KMS-11 (cell line): ENCODE measurements at regions not wholly inside any gene's neighbourhood (a gene's known extent, or its start where the extent isn't known, plus 50 kb on each side); places are given as distances from the start of the nearest gene placed in this dataset.

Source experiments
- H2AFZ ChIP-seq: fragments of 200-600 bp; sonication (generic); 2 replicates; pipeline ENCODE4 v1.6.1; 2016; ENCODE audit warnings: antibody characterized with exemption, mixed run types, low read depth
- H3K27ac ChIP-seq: fragments of 200-600 bp; sonication (generic); 2 replicates; pipeline ENCODE4 v1.6.1; 2016; ENCODE audit warnings: mild to moderate bottlenecking, mixed run types
- H3K27me3 ChIP-seq: fragments of 200-600 bp; sonication (generic); 2 replicates; pipeline ENCODE4 v1.6.1; 2017; ENCODE audit warnings: mild to moderate bottlenecking, low read depth, mixed run types, moderate library complexity; ENCODE audit not compliant: insufficient read depth
- H3K36me3 ChIP-seq: fragments of 200-600 bp; sonication (generic); 2 replicates; pipeline ENCODE4 v1.6.1; 2017; ENCODE audit warnings: mild to moderate bottlenecking, mixed run types; ENCODE audit not compliant: insufficient read depth
- H3K4me1 ChIP-seq: fragments of 200-600 bp; sonication (generic); 2 replicates; pipeline ENCODE4 v1.6.1; 2016; ENCODE audit warnings: mild to moderate bottlenecking, low read depth, mixed run types; ENCODE audit not compliant: poor library complexity, severe bottlenecking
- H3K4me2 ChIP-seq: fragments of 200-600 bp; sonication (generic); 2 replicates; pipeline ENCODE4 v1.7.0; 2016; ENCODE audit warnings: mild to moderate bottlenecking, mixed run types
- H3K4me3 ChIP-seq: fragments of 200-600 bp; sonication (generic); IDR thresholded peaks from 2 replicates; pipeline ENCODE4 v1.6.1; 2017; ENCODE audit warnings: low read depth, low read length, mixed read lengths; ENCODE audit not compliant: insufficient read depth
- H3K79me2 ChIP-seq: fragments of 200-600 bp; sonication (generic); 2 replicates; pipeline ENCODE4 v1.6.1; 2016; ENCODE audit warnings: low read depth, mixed run types; ENCODE audit not compliant: insufficient read depth
- H3K9ac ChIP-seq: fragments of 200-600 bp; sonication (generic); 2 replicates; pipeline ENCODE4 v1.6.1; 2016; ENCODE audit warnings: mild to moderate bottlenecking, mixed run types
- H4K20me1 ChIP-seq: fragments of 200-600 bp; sonication (generic); 2 replicates; pipeline ENCODE4 v1.6.1; 2016; ENCODE audit warnings: mild to moderate bottlenecking, mixed run types; ENCODE audit not compliant: insufficient read depth
- CTCF ChIP-seq: fragments of 200-600 bp; sonication (generic); conservative IDR thresholded peaks from 2 replicates; pipeline ENCODE4 v1.6.1; 2017; ENCODE audit warnings: low read depth, mild to moderate bottlenecking, antibody characterized with exemption, low read length, moderate library complexity, mixed read lengths

GRCh38 chr7:82672078-82672477 lies 228.5 kb upstream of the CACNA2D1 start:
- Histone ChIP-seq H3K4me2 (no peak overlapping the region), H4K20me1 (no peaks in the 10 kb centered on the region), H2AFZ (no peak overlapping the region), H3K36me3 (no peaks in the 10 kb centered on the region), H3K4me3 (no peak overlapping the region), H3K27ac (no peak overlapping the region), H3K4me1 (no peaks in the 10 kb centered on the region), H3K9ac (no peak overlapping the region), H3K79me2 (no peaks in the 10 kb centered on the region), H3K27me3 (no peaks in the 10 kb centered on the region)
- TF ChIP-seq CTCF: no peak

- H3K9ac ChIP-seq: no peak overlapping the region
- no peak overlapping the region for H3K27ac ChIP-seq
- H4K20me1 ChIP-seq: no peaks in the 10 kb centered on the region
- H2AFZ ChIP-seq: no peak overlapping the region
- no peaks in the 10 kb centered on the region for H3K36me3 ChIP-seq
- no peaks in the 10 kb centered on the region for H3K79me2 ChIP-seq
- no peaks in the 10 kb centered on the region for H3K4me1 ChIP-seq
- no peak overlapping the region for H3K4me2 ChIP-seq
- H3K27me3 ChIP-seq: no peaks in the 10 kb centered on the region
- no peak overlapping the region for H3K4me3 ChIP-seq
- TF ChIP-seq CTCF: no peak
Observed at GRCh38 chr7:82669141-82669540, 225.6 kb upstream of the CACNA2D1 start.

- TF ChIP-seq CTCF: no peak
- no peak overlapping the region for H3K4me2 ChIP-seq
- H2AFZ ChIP-seq: no peak overlapping the region
- no peak overlapping the region for H3K9ac ChIP-seq
- H3K4me3 ChIP-seq: no peak overlapping the region
- no peaks in the 10 kb centered on the region for H3K79me2 ChIP-seq
- H3K4me1 ChIP-seq: no peaks in the 10 kb centered on the region
- no peaks in the 10 kb centered on the region for H3K27me3 ChIP-seq
- no peak overlapping the region for H3K27ac ChIP-seq
- no peaks in the 10 kb centered on the region for H4K20me1 ChIP-seq
- H3K36me3 ChIP-seq: no peaks in the 10 kb centered on the region
Observed at GRCh38 chr7:82668676-82669075, 225.1 kb upstream of the CACNA2D1 start.

GRCh38 chr7:82665966-82666507 lies 222.5 kb upstream of the CACNA2D1 start:
- TF ChIP-seq CTCF: no peak
- no peaks in the 10 kb centered on the region for H3K27me3 ChIP-seq
- H3K27ac ChIP-seq: no peak overlapping the region
- H3K4me3 ChIP-seq: no peak overlapping the region
- no peaks in the 10 kb centered on the region for H4K20me1 ChIP-seq
- no peaks in the 10 kb centered on the region for H3K79me2 ChIP-seq
- no peaks in the 10 kb centered on the region for H3K36me3 ChIP-seq
- H3K9ac ChIP-seq: no peak overlapping the region
- no peak overlapping the region for H2AFZ ChIP-seq
- H3K4me2 ChIP-seq: no peak overlapping the region
- no peaks in the 10 kb centered on the region for H3K4me1 ChIP-seq
